Transverse colon (tissue), 4 donors: ENCODE measurements at regions not wholly inside any gene's neighbourhood (a gene's known extent, or its start where the extent isn't known, plus 50 kb on each side); places are given as distances from the start of the nearest gene placed in this dataset.

Experiments
- DNase-seq: peaks from one replicate; pipeline ENCODE4 v3.0.0-alpha.2; 2019
- H3K27ac ChIP-seq, 4 donors: fragments of 200-600 bp; sonication (generic); 2 replicates each; pipeline ENCODE4 v1.5.1; 2016 to 2018; ENCODE audit warnings: inconsistent platforms in 4 of 4
- H3K27me3 ChIP-seq: fragments of 200-600 bp; sonication (generic); 2 replicates; pipeline ENCODE4 v1.5.1; 2017; ENCODE audit warnings: inconsistent platforms
- H3K36me3 ChIP-seq, 4 donors: fragments of 200-600 bp; sonication (generic); 2 replicates each; pipeline ENCODE4 v1.5.1; 2017 to 2019; ENCODE audit warnings: inconsistent platforms in 4 of 4
- H3K4me1 ChIP-seq, 4 donors: fragments of 200-600 bp; sonication (generic); 2 replicates each; pipeline ENCODE4 v1.5.1; 2017 to 2020; ENCODE audit warnings: inconsistent platforms in 4 of 4
- H3K4me3 ChIP-seq, 4 donors: fragments of 200-600 bp; sonication (generic); 1 replicate in 1 of 4; 2 replicates in 3 of 4; pipeline versions ENCODE4 v1.5.1 to v1.6.1; 2017 to 2019; ENCODE audit warnings: inconsistent platforms in 4 of 4
- H3K9me3 ChIP-seq, 2 donors: fragments of 200-600 bp; sonication (generic); 2 replicates each; pipeline ENCODE4 v1.5.1; 2017 to 2019; ENCODE audit warnings: inconsistent platforms in 2 of 2
- EP300 ChIP-seq: sonication (generic); formaldehyde crosslinking; IDR thresholded peaks from one replicate; pipeline ENCODE4 v1.6.1; 2017; ENCODE audit warnings: antibody characterized with exemption, low read depth
- POLR2A ChIP-seq: fragments of 450-650 bp; IDR thresholded peaks from one replicate; pipeline ENCODE4 v1.6.1; 2016; ENCODE audit warnings: antibody characterized with exemption, mild to moderate bottlenecking, moderate library complexity
- POLR2AphosphoS5 ChIP-seq, 3 donors: sonication (generic); formaldehyde crosslinking; IDR thresholded peaks; one replicate each; pipeline ENCODE4 v1.6.1; 2016; ENCODE audit warnings: antibody characterized with exemption in 3 of 3
- WGBS, 2 donors: methylation state at CpG; one replicate each; pipeline ENCODE4 v1.1.5; 2018; ENCODE audit warnings: low coverage in 1 of 2; 5-methylcytosine and 5-hydroxymethylcytosine counted together
- in situ Hi-C, 4 donors: fragments of 200-750 bp; cut with MboI; loops; one replicate each; pipeline versions ENCODE4 v1.15.0 to v1.15.1; 2017; ENCODE audit warnings: low sequenced_read_pairs in 3 of 4, low pct_ligation_motif_present in 1 of 4, low pct_unique_long_range_greater_than_20kb in 1 of 4
- intact Hi-C: fragments of 100-400 bp; cut with DNase I; formaldehyde crosslinking; loops from one replicate; pipeline ENCODE4 v1.15.1; 2023; ENCODE audit warnings: low total_unique reads
- TF ChIP-seq, protein P1 (sequence below), 5 experiments: fragments of 200-600 bp in 3 of 5; fragments of 450-650 bp in 2 of 5; sonication (generic) in 3 of 5; IDR thresholded peaks; 1 replicate in 2 of 5; 2 replicates in 3 of 5; pipeline ENCODE4 v1.5.1; 2016 to 2017; ENCODE audit warnings: antibody characterized with exemption in 5 of 5, inconsistent platforms in 3 of 5, mild to moderate bottlenecking in 2 of 5, moderate library complexity in 1 of 5

DNA sequence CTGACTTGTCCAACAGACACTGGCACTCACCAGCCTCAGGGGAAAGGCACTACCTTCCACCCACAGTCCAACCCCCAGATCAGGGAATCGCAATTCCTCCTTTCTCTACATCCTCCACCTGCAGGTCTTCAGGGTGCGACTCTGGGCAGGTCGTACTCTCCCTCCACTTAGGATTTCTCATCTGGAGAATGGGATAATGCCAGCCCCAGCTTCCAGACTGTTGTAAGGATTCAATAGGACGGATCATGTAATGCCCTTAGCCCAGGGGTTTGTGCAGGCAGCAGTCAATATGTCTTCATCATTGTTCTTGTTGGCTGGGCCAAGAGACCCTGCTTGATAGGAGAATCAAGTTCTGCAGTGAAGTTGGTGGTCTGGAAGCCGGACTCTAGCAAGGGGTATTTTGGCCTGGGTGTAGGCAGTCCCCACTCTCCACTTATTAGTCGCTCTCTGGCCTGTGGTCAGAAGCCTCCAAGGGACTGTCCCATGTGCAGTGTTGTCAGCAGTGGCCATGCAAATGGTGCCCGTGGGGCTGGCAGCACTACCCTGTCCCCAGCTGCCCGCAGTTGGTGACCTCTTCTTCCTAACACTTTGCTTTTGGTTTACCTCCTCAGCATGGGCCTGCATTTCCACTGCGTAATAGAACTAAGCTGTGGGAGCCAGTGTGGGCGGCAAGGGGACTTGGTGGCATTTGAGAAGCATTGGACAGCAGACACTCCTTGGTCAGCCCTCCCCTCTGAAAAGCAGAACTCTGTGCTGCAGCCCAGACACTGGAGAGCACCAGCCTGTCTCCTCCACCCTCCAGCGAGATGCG lies 172.4 kb upstream of the HS6ST1 start:
- H3K27ac ChIP-seq: no peak overlapping the region
- no peak overlapping the region for H3K4me3 ChIP-seq
- in situ Hi-C loops: no loop called here
- no peaks in the 10 kb centered on the region for H3K36me3 ChIP-seq
- peaks cover 3% of the 10 kb centered on the region for H3K27me3 ChIP-seq
- intact Hi-C loops: loop anchor here (5.0 kb wide), 1 partner anchor 1031 kb away; no protein-coding TSS in a partner anchor
- TF ChIP-seq EP300 (no peak), POLR2A (no peak), POLR2AphosphoS5 (IDR thresholded peaks at IDR 0.05) (no peak)
- TF ChIP-seq, protein P1, sequence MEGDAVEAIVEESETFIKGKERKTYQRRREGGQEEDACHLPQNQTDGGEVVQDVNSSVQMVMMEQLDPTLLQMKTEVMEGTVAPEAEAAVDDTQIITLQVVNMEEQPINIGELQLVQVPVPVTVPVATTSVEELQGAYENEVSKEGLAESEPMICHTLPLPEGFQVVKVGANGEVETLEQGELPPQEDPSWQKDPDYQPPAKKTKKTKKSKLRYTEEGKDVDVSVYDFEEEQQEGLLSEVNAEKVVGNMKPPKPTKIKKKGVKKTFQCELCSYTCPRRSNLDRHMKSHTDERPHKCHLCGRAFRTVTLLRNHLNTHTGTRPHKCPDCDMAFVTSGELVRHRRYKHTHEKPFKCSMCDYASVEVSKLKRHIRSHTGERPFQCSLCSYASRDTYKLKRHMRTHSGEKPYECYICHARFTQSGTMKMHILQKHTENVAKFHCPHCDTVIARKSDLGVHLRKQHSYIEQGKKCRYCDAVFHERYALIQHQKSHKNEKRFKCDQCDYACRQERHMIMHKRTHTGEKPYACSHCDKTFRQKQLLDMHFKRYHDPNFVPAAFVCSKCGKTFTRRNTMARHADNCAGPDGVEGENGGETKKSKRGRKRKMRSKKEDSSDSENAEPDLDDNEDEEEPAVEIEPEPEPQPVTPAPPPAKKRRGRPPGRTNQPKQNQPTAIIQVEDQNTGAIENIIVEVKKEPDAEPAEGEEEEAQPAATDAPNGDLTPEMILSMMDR (IDR thresholded peaks at IDR 0.05): no peak
- H3K4me1 ChIP-seq: no peaks in the 10 kb centered on the region
- no peak for DNase-seq
- WGBS, 2 donors: 87 to 100% methylated on average over 1 to 12 of the region's 12 CpGs
- H3K9me3 ChIP-seq: no peaks in the 10 kb centered on the region

DNA sequence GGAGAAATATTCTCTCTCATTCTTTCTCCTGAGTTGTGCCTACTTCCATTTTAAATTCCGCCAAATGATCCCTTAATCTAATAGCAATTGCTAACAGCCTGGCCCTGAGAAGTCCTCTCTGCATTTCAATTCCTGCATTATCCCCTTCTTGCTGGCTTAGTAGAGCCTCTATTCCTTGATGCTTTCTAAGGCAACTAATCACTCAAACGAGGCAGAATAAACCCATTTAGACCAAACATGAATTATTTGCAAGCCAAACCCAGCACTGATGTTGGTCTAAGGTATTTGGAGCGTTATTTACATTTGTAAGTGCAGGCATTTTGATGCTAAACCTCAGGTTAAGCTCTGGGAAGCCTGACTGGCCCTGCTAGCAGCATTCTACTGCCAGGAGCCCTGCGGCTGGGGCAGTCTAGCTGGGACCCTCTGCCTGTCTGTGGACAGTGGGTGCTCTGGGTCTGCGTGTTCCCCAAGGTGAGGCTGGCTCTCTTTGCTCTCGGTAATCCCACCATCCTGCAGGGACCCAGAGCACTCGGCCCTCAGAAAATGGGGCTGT lies 173.1 kb upstream of the HS6ST1 start:
- intact Hi-C loops: loop anchor here (5.0 kb wide), 1 partner anchor 1031 kb away; no protein-coding TSS in a partner anchor
- Histone ChIP-seq H3K36me3 (no peaks in the 10 kb centered on the region), H3K27ac (no peak overlapping the region), H3K27me3 (peaks cover 3% of the 10 kb centered on the region), H3K4me3 (no peak overlapping the region), H3K4me1 (no peaks in the 10 kb centered on the region), H3K9me3 (no peaks in the 10 kb centered on the region)
- 90 to 100% methylated on average over 1 to 7 of the region's 7 CpGs for WGBS, 2 donors
- in situ Hi-C loops: no loop called here
- no peak for DNase-seq
- TF ChIP-seq POLR2AphosphoS5 (IDR thresholded peaks at IDR 0.05): no peak
- TF ChIP-seq, protein P1 (IDR thresholded peaks at IDR 0.05): no peak
- no peak for TF ChIP-seq POLR2A
- TF ChIP-seq EP300: no peak

DNA sequence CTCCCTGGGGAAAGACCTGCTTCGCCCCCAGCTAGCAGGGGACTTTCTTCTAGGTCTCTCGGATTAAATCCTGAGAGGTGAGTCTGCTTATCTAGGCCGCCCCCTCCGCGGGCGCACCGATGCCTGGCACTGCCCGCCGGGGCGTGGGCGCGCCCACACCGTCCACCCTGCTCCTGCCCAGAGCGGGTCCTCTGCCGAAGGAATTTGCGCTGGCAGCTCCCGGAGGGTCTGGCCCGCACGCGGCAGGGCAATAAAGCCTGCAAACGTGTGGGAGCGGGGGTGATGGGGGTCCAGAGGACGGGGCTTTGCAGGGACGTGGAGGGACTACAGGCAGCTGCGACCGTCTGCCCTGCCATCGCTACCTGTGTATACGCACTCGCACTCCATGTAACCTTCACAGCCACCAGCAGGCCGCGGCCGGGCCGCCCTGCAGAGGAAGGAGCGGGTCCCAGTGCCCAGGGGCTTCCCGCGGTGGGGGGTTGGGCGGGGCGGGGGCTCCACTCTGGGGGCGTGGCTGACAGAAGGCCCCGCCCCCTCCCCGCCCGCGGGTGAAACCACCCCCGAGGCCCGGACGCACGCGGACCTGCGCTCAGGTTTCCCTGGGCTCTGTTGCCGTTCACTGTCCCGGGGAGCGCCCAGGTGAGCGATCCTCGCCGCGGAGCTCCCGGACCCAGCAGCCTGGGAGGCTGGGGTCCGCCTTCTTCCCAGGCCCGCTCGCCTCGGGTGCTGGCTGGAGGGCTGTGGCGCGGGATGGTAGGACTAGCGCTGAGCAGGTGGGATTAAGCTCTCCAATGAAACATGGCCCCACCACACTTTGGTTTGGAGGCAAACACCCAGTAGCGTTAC lies 174.5 kb upstream of the HS6ST1 start:
- no peak overlapping the region for H3K27ac ChIP-seq
- WGBS, 2 donors: 76% methylated on average over 53 of the region's 65 CpGs; no CpG with 5 or more reads in 1 of the 2 donors
- peaks cover under 1% of the 10 kb centered on the region for H3K27me3 ChIP-seq
- intact Hi-C loops (loop anchor here (5.0 kb wide), 1 partner anchor 1029 kb away; no protein-coding TSS in a partner anchor), in situ Hi-C loops (no loop called here)
- H3K4me1 ChIP-seq: no peaks in the 10 kb centered on the region
- H3K4me3 ChIP-seq: no peak overlapping the region
- TF ChIP-seq EP300 (no peak), POLR2AphosphoS5 (IDR thresholded peaks at IDR 0.05) (no peak), POLR2A (no peak)
- TF ChIP-seq, protein P1 (IDR thresholded peaks at IDR 0.05): no peak
- no peaks in the 10 kb centered on the region for H3K36me3 ChIP-seq
- H3K9me3 ChIP-seq: no peaks in the 10 kb centered on the region
- no peak for DNase-seq

DNA sequence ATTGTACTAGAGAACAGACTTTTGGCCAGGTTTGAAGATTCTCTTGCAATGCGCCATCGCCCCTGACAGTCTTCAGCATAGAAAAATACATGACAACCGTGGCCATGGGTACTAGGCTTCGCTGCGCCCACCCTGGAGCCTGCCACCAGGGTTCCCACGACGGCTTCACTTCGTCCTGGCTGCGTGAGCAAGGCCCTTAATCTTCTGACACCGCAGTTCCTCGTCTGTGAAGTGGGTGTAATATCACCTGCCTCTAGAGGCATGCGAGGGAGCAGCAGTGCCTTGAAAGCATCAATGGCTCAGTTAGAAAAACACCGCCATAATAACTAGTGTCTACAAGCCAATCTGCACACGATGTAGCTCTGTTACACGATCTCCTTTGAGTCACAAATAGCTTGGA lies 175.2 kb upstream of the HS6ST1 start:
- Histone ChIP-seq H3K4me1 (no peaks in the 10 kb centered on the region), H3K27ac (no peak overlapping the region), H3K27me3 (no peaks in the 10 kb centered on the region), H3K36me3 (no peaks in the 10 kb centered on the region), H3K9me3 (no peaks in the 10 kb centered on the region), H3K4me3 (no peak overlapping the region)
- no peak for DNase-seq
- TF ChIP-seq, protein P1 (IDR thresholded peaks at IDR 0.05): no peak
- TF ChIP-seq POLR2A (no peak), POLR2AphosphoS5 (IDR thresholded peaks at IDR 0.05) (no peak), EP300 (no peak)
- intact Hi-C loops: loop anchor here (5.0 kb wide), 1 partner anchor 1028 kb away; no protein-coding TSS in a partner anchor
- 84% methylated on average over 15 of the region's 15 CpGs; no CpG with 5 or more reads in 1 of the 2 donors for WGBS, 2 donors
- in situ Hi-C loops: no loop called here
